HCT116 (cell line): ENCODE measurements at regions not wholly inside any gene's neighbourhood (a gene's known extent, or its start where the extent isn't known, plus 50 kb on each side); places are given as distances from the start of the nearest gene placed in this dataset.

Source experiments
- ATAC-seq: fragments of 200-7000 bp; cut with Tn5 transposase; 2 replicates; pipeline ENCODE4 v1.9.1; 2020; ENCODE audit warnings: mild to moderate bottlenecking, moderate library complexity
- BruUV-seq: library from RNA; stranded (reverse); fragments of 400-500 nt; replicated peaks from 2 replicates; lab custom pipeline; 2021; lab: Mats Ljungman, UMichigan
- CTCF ChIA-PET: fragments of 300-600 bp; sonication (Branson Sonifier 250); formaldehyde crosslinking; loops from one replicate; lab custom pipeline; 2021; ENCODE audit warnings: antibody characterized with exemption; lab: Charles Lee
- POLR2A ChIA-PET: fragments of 300-600, 350-600 bp; sonication (Branson Sonifier 250); formaldehyde crosslinking; loops from one replicate; lab custom pipeline; 2021; ENCODE audit warnings: antibody characterized with exemption; lab: Charles Lee
- RAD21 ChIA-PET, 2 experiments: fragments of 300-600 bp; sonication (Branson Sonifier 250); formaldehyde crosslinking; loops; one replicate each; lab custom pipeline; 2023; ENCODE audit warnings: low total read pairs in 2 of 2; ENCODE audit not compliant: uncharacterized antibody in 2 of 2, unreplicated experiment in 2 of 2, low non-redundant PET in 1 of 2; lab: Charles Lee
- DNase-seq: peaks from one replicate; pipeline ENCODE4 v3.0.0-alpha.2; 2010; ENCODE audit warnings: low read depth, low spot score
- H2AFZ ChIP-seq: fragments of 200-600 bp; shearing (Covaris generic), sonication (generic); 2 replicates; pipeline ENCODE4 v1.6.1; 2017; ENCODE audit warnings: low read depth, mixed run types, mixed read lengths, antibody characterized with exemption, low read length; ENCODE audit not compliant: poor library complexity, severe bottlenecking
- H3K27ac ChIP-seq: 2 replicates; pipeline ENCODE4 v1.5.1; 2012; ENCODE audit warnings: low read depth, low read length
- H3K27me3 ChIP-seq: fragments of 200-600 bp; sonication (generic); 2 replicates; pipeline ENCODE4 v1.6.1; 2016; ENCODE audit warnings: mixed run types, low read length, mixed read lengths; ENCODE audit not compliant: insufficient read depth
- H3K36me3 ChIP-seq, 2 experiments: fragments of 200-500 bp in 1 of 2; fragments of 200-600 bp in 1 of 2; sonication (Bioruptor generic) in 1 of 2; sonication (generic) in 1 of 2; 2 replicates each; pipeline versions ENCODE4 v1.5.1 to v1.6.1; 2014 to 2016; ENCODE audit warnings: low read length in 2 of 2, inconsistent platforms in 1 of 2, mixed read lengths in 1 of 2, mixed run types in 1 of 2; ENCODE audit not compliant: insufficient read depth in 2 of 2, control insufficient read depth in 1 of 2
- H3K4me1 ChIP-seq, 2 experiments: fragments of 200-600 bp in 1 of 2; sonication (generic) in 1 of 2; 2 replicates each; pipeline versions ENCODE4 v1.5.1 to v1.6.1; 2012 to 2017; ENCODE audit warnings: low read length in 2 of 2, inconsistent platforms in 1 of 2, mild to moderate bottlenecking in 1 of 2, mixed read lengths in 1 of 2, mixed run types in 1 of 2, moderate library complexity in 1 of 2; ENCODE audit not compliant: insufficient read depth in 2 of 2, control insufficient read depth in 1 of 2
- H3K4me2 ChIP-seq: fragments of 200-600 bp; sonication (generic); 2 replicates; pipeline ENCODE4 v1.6.1; 2017; ENCODE audit warnings: mixed run types, low read length, mixed read lengths
- H3K4me3 ChIP-seq, 2 experiments: fragments of 200-600 bp in 1 of 2; sonication (generic) in 1 of 2; replicated peaks in 1 of 2; 2 replicates each; pipeline ENCODE4 v1.5.1; 2011 to 2016; ENCODE audit warnings: low read length in 2 of 2, control low read depth in 1 of 2, low read depth in 1 of 2, mild to moderate bottlenecking in 1 of 2, mixed read lengths in 1 of 2, mixed run types in 1 of 2
- H3K79me2 ChIP-seq: fragments of 200-600 bp; sonication (generic); 2 replicates; pipeline ENCODE4 v1.6.1; 2017; ENCODE audit warnings: mild to moderate bottlenecking, mixed run types, low read length, moderate library complexity, mixed read lengths; ENCODE audit not compliant: insufficient read depth
- H3K9ac ChIP-seq: fragments of 200-600 bp; sonication (generic); 2 replicates; pipeline ENCODE4 v1.6.1; 2016; ENCODE audit warnings: low read length, mixed read lengths
- H3K9me2 ChIP-seq: fragments of 200-600 bp; sonication (generic), shearing (Covaris generic); 2 replicates; pipeline ENCODE4 v1.6.1; 2017; ENCODE audit warnings: mixed run types, mild to moderate bottlenecking, moderate library complexity; ENCODE audit not compliant: insufficient read depth
- H3K9me3 ChIP-seq, 2 experiments: fragments of 200-500 bp in 1 of 2; fragments of 200-600 bp in 1 of 2; sonication (Bioruptor generic) in 1 of 2; sonication (generic) in 1 of 2; 2 replicates each; pipeline ENCODE4 v1.6.1; 2014 to 2017; ENCODE audit warnings: low read length in 2 of 2, mixed read lengths in 2 of 2, inconsistent platforms in 1 of 2, low read depth in 1 of 2, mild to moderate bottlenecking in 1 of 2, mixed run types in 1 of 2, moderate library complexity in 1 of 2; ENCODE audit not compliant: control insufficient read depth in 1 of 2, insufficient read depth in 1 of 2
- H4K20me1 ChIP-seq: fragments of 200-600 bp; sonication (generic), shearing (Covaris generic); 2 replicates; pipeline ENCODE4 v1.6.1; 2017; ENCODE audit warnings: mixed run types, mild to moderate bottlenecking, moderate library complexity; ENCODE audit not compliant: insufficient read depth
- ATF3 ChIP-seq: IDR thresholded peaks from 2 replicates; pipeline ENCODE4 v1.6.1; 2012
- CBX3 ChIP-seq: IDR thresholded peaks from 2 replicates; pipeline ENCODE4 v1.6.1; 2012; ENCODE audit warnings: low read depth
- CEBPB ChIP-seq: IDR thresholded peaks from 2 replicates; pipeline ENCODE4 v1.6.1; 2012; ENCODE audit warnings: low read depth
- CTCF ChIP-seq, 3 experiments: fragments of 200-600 bp in 1 of 3; sonication (generic) in 1 of 3; IDR thresholded peaks in 2 of 3; conservative IDR thresholded peaks in 1 of 3; 2 replicates each; pipeline ENCODE4 v1.5.1; 2012 to 2017; ENCODE audit warnings: low read depth in 2 of 3, low read length in 2 of 3, antibody characterized with exemption in 1 of 3, borderline replicate concordance in 1 of 3, control low read depth in 1 of 3, mild to moderate bottlenecking in 1 of 3, mixed read lengths in 1 of 3, mixed run types in 1 of 3, moderate library complexity in 1 of 3; ENCODE audit not compliant: insufficient read depth in 1 of 3
- ELF1 ChIP-seq: IDR thresholded peaks from 2 replicates; pipeline ENCODE4 v1.6.1; 2012; ENCODE audit warnings: low read depth, borderline replicate concordance
- EZH2 ChIP-seq: fragments of 200-600 bp; sonication (generic); IDR thresholded peaks from 2 replicates; pipeline ENCODE4 v1.6.1; 2017; ENCODE audit warnings: antibody characterized with exemption, mixed run types
- JUND ChIP-seq: IDR thresholded peaks from 2 replicates; pipeline ENCODE4 v1.6.1; 2012
- POLR2AphosphoS5 ChIP-seq: IDR thresholded peaks from 2 replicates; pipeline ENCODE4 v1.6.1; 2011; ENCODE audit warnings: mild to moderate bottlenecking, low read depth, low read length, moderate library complexity
- RAD21 ChIP-seq: IDR thresholded peaks from 2 replicates; pipeline ENCODE4 v1.6.1; 2012; ENCODE audit warnings: low read depth, mild to moderate bottlenecking
- REST ChIP-seq: IDR thresholded peaks from 2 replicates; pipeline ENCODE4 v1.6.1; 2012; ENCODE audit warnings: low read depth
- SIN3A ChIP-seq: IDR thresholded peaks from 2 replicates; pipeline ENCODE4 v1.6.1; 2012; ENCODE audit warnings: low read depth
- SP1 ChIP-seq: IDR thresholded peaks from 2 replicates; pipeline ENCODE4 v1.6.1; 2012; ENCODE audit warnings: low read depth
- TCF7L2 ChIP-seq: IDR thresholded peaks from 2 replicates; pipeline ENCODE4 v1.7.0; 2011; ENCODE audit warnings: borderline replicate concordance, inconsistent platforms; ENCODE audit not compliant: insufficient read depth, insufficient read length; ENCODE audit errors: extremely low read depth
- ZFX ChIP-seq: fragments of 450-650 bp; IDR thresholded peaks from 2 replicates; pipeline ENCODE4 v1.6.1; 2017
- ZNF274 ChIP-seq: fragments of 200-500 bp; sonication (Bioruptor generic); IDR thresholded peaks from 2 replicates; pipeline ENCODE4 v1.6.1; 2014; ENCODE audit warnings: mild to moderate bottlenecking, low read depth, low read length, inconsistent platforms
- intact Hi-C: fragments of 100-400 bp; cut with micrococcal nuclease; formaldehyde crosslinking; loops from 2 replicates; pipeline ENCODE4 v1.10.0; 2022

GRCh38 chrX:122475306-122475705 is 708.8 kb upstream of the GRIA3 start (continued):
- TF ChIP-seq REST, result no peak
- TF ChIP-seq ATF3, result no peak
- no peak for TF ChIP-seq SP1
- TF ChIP-seq CBX3, result no peak
- no peak for TF ChIP-seq CTCF (IDR thresholded peaks at IDR 0.05 in 2 of 3, conservative IDR thresholded peaks at IDR 0.05 in 1 of 3; ENCODE audit: borderline replicate concordance in 1 of 3, insufficient read depth in 1 of 3, low read depth in 2 of 3, low read length in 2 of 3)
- TF ChIP-seq JUND, result no peak
- TF ChIP-seq RAD21, result no peak
- TF ChIP-seq CEBPB, result no peak

GRCh38 chrX:122500556-122500955 is 683.5 kb upstream of the GRIA3 start:
- no peaks in the 10 kb centered on the region for H3K36me3 ChIP-seq
- no peak overlapping the region for H3K9ac ChIP-seq
- RAD21 ChIA-PET, result no interaction called here
- H3K4me3 ChIP-seq, result no peak overlapping the region
- H3K27ac ChIP-seq, result no peak overlapping the region
- intact Hi-C loops, result no loop called here
- H4K20me1 ChIP-seq, result no peaks in the 10 kb centered on the region
- no peak overlapping the region for H2AFZ ChIP-seq
- TF ChIP-seq EZH2 (no peak), SIN3A (no peak), CTCF (IDR thresholded peaks at IDR 0.05 in 2 of 3, conservative IDR thresholded peaks at IDR 0.05 in 1 of 3; ENCODE audit: borderline replicate concordance in 1 of 3, insufficient read depth in 1 of 3, low read depth in 2 of 3, low read length in 2 of 3) (no peak), ZNF274 (no peak), CBX3 (no peak), POLR2AphosphoS5 (no peak), ZFX (no peak), TCF7L2 (no peak), ELF1 (no peak)
- H3K4me2 ChIP-seq, result no peak overlapping the region
- H3K9me3 ChIP-seq, result no peaks in the 10 kb centered on the region
- H3K27me3 ChIP-seq, result no peaks in the 10 kb centered on the region
- no peaks in the 10 kb centered on the region for H3K4me1 ChIP-seq
- no peak for ATAC-seq
- no peaks in the 10 kb centered on the region for H3K9me2 ChIP-seq
- BruUV-seq, result no TSS peak
- CTCF ChIA-PET, result no interaction called here
- H3K79me2 ChIP-seq, result no peaks in the 10 kb centered on the region
- POLR2A ChIA-PET, result no interaction called here
- DNase-seq, result no peak
